Parathyroid adenoma (tissue), 2 donors: ENCODE measurements at regions not wholly inside any gene's neighbourhood (a gene's known extent, or its start where the extent isn't known, plus 50 kb on each side); places are given as distances from the start of the nearest gene placed in this dataset.

Source experiments
- H2AFZ ChIP-seq: fragments of 300-600 bp; sonication (generic); one replicate; pipeline ENCODE4 v1.7.0; 2017; ENCODE audit warnings: antibody characterized with exemption, mild to moderate bottlenecking
- H3K27ac ChIP-seq: fragments of 300-600 bp; sonication (generic); one replicate; pipeline ENCODE4 v1.7.0; 2017
- H3K27me3 ChIP-seq: fragments of 300-600 bp; sonication (generic); one replicate; pipeline ENCODE4 v1.7.0; 2017; ENCODE audit warnings: low read length; ENCODE audit not compliant: control insufficient read depth, insufficient read depth
- H3K36me3 ChIP-seq: fragments of 300-600 bp; sonication (generic); one replicate; pipeline ENCODE4 v1.7.0; 2017; ENCODE audit warnings: low read length; ENCODE audit not compliant: control insufficient read depth, insufficient read depth
- H3K4me1 ChIP-seq: fragments of 300-600 bp; sonication (generic); one replicate; pipeline ENCODE4 v1.7.0; 2017; ENCODE audit warnings: control low read depth
- H3K4me2 ChIP-seq: fragments of 300-600 bp; sonication (generic); one replicate; pipeline ENCODE4 v1.7.0; 2017; ENCODE audit warnings: low read length
- H3K4me3 ChIP-seq: fragments of 300-600 bp; sonication (generic); one replicate; pipeline ENCODE4 v1.7.0; 2017; ENCODE audit warnings: low read depth, low read length
- H3K79me2 ChIP-seq: fragments of 300-600 bp; sonication (generic); one replicate; pipeline ENCODE4 v1.7.0; 2017; ENCODE audit warnings: control low read depth
- H3K9ac ChIP-seq: fragments of 300-600 bp; sonication (generic); one replicate; pipeline ENCODE4 v1.7.0; 2017; ENCODE audit warnings: mild to moderate bottlenecking
- H3K9me3 ChIP-seq: fragments of 300-600 bp; sonication (generic); one replicate; pipeline ENCODE4 v1.7.0; 2017; ENCODE audit warnings: low read length; ENCODE audit not compliant: control insufficient read depth
- TF ChIP-seq, protein P1 (sequence below): fragments of 300-600 bp; sonication (generic); IDR thresholded peaks from one replicate; pipeline ENCODE4 v1.7.0; 2017; ENCODE audit warnings: antibody characterized with exemption, mild to moderate bottlenecking
- donor health status: primary hyperparathyroidism.

DNA sequence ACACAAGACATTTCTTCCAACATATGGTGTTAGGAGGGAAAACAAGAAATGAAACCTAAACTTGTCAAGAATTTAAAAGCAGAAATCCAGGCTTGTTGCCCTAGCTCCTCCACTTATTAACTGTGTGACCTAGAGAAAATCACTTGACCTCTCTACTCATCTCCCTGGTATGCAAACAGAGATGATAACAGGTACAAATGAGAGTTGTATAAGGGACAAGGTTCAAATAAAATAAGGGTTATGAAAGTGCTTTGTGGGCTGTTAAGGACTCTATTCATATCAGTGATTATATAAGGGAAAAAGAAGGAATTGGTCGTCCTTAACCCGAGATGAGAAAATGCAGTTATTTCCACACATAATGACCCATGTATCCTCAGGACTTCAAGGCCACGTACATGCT, 372.7 kb upstream of the TENM4 start:
- TF ChIP-seq, protein P1, sequence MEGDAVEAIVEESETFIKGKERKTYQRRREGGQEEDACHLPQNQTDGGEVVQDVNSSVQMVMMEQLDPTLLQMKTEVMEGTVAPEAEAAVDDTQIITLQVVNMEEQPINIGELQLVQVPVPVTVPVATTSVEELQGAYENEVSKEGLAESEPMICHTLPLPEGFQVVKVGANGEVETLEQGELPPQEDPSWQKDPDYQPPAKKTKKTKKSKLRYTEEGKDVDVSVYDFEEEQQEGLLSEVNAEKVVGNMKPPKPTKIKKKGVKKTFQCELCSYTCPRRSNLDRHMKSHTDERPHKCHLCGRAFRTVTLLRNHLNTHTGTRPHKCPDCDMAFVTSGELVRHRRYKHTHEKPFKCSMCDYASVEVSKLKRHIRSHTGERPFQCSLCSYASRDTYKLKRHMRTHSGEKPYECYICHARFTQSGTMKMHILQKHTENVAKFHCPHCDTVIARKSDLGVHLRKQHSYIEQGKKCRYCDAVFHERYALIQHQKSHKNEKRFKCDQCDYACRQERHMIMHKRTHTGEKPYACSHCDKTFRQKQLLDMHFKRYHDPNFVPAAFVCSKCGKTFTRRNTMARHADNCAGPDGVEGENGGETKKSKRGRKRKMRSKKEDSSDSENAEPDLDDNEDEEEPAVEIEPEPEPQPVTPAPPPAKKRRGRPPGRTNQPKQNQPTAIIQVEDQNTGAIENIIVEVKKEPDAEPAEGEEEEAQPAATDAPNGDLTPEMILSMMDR, result no peak
- Histone ChIP-seq H3K9ac (no peak overlapping the region), H3K4me2 (no peak overlapping the region), H2AFZ (no peak overlapping the region), H3K27me3 (no peaks in the 10 kb centered on the region), H3K4me3 (no peak overlapping the region), H3K36me3 (no peaks in the 10 kb centered on the region), H3K79me2 (no peaks in the 10 kb centered on the region), H3K27ac (no peak overlapping the region), H3K4me1 (no peaks in the 10 kb centered on the region), H3K9me3 (no peaks in the 10 kb centered on the region)

DNA sequence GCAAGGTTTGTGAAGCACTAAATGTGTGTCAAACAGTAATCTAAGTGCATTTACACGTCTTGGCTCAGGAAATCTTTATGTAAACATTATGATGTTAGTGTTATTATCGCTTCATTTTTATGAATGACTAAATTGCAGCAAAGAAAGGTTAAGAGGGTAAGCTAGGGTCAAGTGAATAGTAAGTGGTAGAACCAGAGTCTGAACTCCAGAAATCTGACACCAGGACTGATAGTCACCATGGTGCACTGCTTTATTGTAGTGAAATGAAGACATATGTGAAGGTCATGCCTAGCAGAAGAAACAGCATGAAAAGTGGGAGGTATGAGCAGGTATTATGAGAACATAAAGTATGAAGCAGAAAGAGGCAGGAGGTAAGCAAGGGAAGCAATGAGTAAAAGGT, 368.7 kb upstream of the TENM4 start:
- Histone ChIP-seq H3K79me2 (no peaks in the 10 kb centered on the region), H3K27me3 (no peaks in the 10 kb centered on the region), H3K27ac (no peak overlapping the region), H2AFZ (no peak overlapping the region), H3K4me1 (no peaks in the 10 kb centered on the region), H3K9me3 (no peaks in the 10 kb centered on the region), H3K36me3 (no peaks in the 10 kb centered on the region), H3K9ac (no peak overlapping the region), H3K4me2 (no peak overlapping the region), H3K4me3 (no peak overlapping the region)
- TF ChIP-seq, protein P1, result no peak

DNA sequence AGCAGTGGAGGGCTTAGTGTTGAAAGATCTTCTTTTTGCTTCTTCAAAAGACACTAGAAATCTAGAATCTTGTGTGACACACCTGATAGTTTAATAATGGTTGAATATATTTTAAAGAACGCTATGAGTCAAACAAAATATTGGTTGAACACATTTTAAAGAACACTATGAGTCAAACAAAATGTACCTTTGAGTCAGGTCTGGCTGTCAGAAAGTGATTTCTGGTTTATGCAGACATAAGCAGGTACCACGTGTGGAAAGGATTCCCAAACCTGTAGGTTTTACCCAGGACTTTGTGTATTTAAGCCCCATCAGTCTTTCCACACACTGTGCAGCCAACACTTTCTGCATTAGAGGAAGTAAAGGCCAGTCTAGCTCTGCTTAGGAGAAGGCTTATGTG, 366.7 kb upstream of the TENM4 start:
- no peaks in the 10 kb centered on the region for H3K79me2 ChIP-seq
- H3K27me3 ChIP-seq, result no peaks in the 10 kb centered on the region
- no peaks in the 10 kb centered on the region for H3K9me3 ChIP-seq
- H3K4me1 ChIP-seq, result no peaks in the 10 kb centered on the region
- H3K9ac ChIP-seq, result no peak overlapping the region
- H3K27ac ChIP-seq, result no peak overlapping the region
- H2AFZ ChIP-seq, result no peak overlapping the region
- H3K4me2 ChIP-seq, result no peak overlapping the region
- TF ChIP-seq, protein P1, result no peak
- H3K4me3 ChIP-seq, result no peak overlapping the region
- no peaks in the 10 kb centered on the region for H3K36me3 ChIP-seq

DNA sequence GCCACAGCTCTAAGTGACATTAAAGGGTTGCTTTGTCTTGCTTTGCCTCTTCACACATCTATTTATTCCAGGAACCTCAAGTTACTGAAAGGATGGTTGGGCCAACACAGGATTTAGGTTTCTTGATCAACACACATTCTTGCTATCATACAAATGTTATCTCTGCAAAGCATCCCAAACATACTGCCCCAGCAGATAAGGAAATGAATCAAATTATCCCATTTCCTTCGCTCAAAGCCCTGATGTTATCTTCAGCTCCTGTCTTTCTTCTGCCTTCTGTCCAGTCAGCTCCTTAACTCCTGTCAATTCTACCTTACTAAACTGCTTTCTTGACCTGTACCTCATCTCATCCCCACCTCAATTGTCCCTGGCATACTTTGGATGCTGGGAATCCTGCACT, 355.9 kb upstream of the TENM4 start:
- H3K4me2 ChIP-seq, result no peak overlapping the region
- H3K27me3 ChIP-seq, result no peaks in the 10 kb centered on the region
- no peaks in the 10 kb centered on the region for H3K36me3 ChIP-seq
- no peaks in the 10 kb centered on the region for H3K4me1 ChIP-seq
- no peaks in the 10 kb centered on the region for H3K9me3 ChIP-seq
- H3K4me3 ChIP-seq, result no peak overlapping the region
- H2AFZ ChIP-seq, result no peak overlapping the region
- no peak overlapping the region for H3K9ac ChIP-seq
- H3K79me2 ChIP-seq, result no peaks in the 10 kb centered on the region
- H3K27ac ChIP-seq, result no peak overlapping the region
- TF ChIP-seq, protein P1, result no peak

DNA sequence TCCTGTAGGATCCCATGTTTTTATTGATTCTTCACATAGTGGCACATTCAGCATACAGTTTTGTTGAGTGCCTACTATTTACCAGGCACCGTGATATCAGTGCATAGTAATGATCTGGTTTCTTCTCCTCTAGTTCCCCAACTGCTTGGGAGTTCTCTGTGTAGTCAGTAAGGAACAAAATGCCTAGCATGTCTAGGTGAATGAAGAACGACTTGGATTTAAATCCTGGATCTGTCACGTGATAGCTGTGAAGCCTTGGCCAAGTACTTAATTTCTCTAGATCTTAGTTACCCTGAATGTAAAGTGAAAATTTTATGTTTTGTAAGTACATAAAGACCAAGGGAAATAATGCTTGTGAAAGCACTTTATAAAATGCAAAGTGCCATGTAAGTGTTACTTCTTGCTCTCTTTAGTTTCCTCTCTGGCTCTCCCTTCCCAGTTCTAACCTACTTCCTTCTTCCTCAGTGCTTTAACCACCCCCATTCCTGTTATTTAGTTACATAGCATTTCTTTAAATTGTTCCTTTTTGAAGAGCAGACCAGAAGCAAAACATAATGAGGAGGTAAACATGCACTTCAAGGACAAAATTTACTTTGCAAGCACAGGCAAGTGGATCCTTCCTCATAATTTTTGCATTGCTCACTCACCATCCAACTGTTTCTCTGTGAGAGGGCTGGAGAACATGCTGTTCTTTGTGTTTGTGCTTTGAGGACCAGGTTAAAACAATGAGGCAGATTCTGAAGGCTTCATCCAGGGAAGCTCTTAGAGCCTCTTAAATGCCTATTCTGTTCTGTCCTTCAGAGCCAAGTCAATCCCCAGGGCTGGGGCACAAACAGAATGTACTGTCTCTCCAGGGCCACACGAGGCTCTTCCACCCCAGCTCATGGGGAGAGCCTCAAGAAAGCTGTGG, 353.9 kb upstream of the TENM4 start:
- Histone ChIP-seq H3K4me3 (no peak overlapping the region), H3K36me3 (no peaks in the 10 kb centered on the region), H3K79me2 (no peaks in the 10 kb centered on the region), H3K27ac (no peak overlapping the region), H2AFZ (no peak overlapping the region), H3K4me2 (no peak overlapping the region), H3K4me1 (no peaks in the 10 kb centered on the region), H3K9me3 (no peaks in the 10 kb centered on the region), H3K27me3 (no peaks in the 10 kb centered on the region), H3K9ac (no peak overlapping the region)
- TF ChIP-seq, protein P1, result no peak
